ENCODE measurements at regions not wholly inside any gene's neighbourhood (a gene's known extent, or its start where the extent isn't known, plus 50 kb on each side); places are given as distances from the start of the nearest gene placed in this dataset.

GRCh38 chr4:138604556-138604955 is 362.4 kb upstream of the SLC7A11 start:
- no peaks in the 10 kb centered on the region for H3K36me3 ChIP-seq
- 68 to 75% methylated on average over 2 of the region's 2 CpGs for WGBS, 2 donors
- TF ChIP-seq EP300 (IDR thresholded peaks at IDR 0.05) (no peak), CTCF (IDR thresholded peaks at IDR 0.05) (no peak), POLR2A (IDR thresholded peaks at IDR 0.05) (no peak)
- DNase-seq (ENCODE audit: low spot score in 2 of 2) = no peak
- no peak overlapping the region for H3K4me3 ChIP-seq
- H3K27me3 ChIP-seq = no peaks in the 10 kb centered on the region
- H3K9me3 ChIP-seq = peaks cover 0 to 8% (median 0%) of the 10 kb centered on the region in 4 donors
- no peaks in the 10 kb centered on the region for H3K4me1 ChIP-seq
- H3K27ac ChIP-seq = no peak overlapping the region

- Histone ChIP-seq H3K4me1 (no peaks in the 10 kb centered on the region), H3K27me3 (no peaks in the 10 kb centered on the region), H3K9me3 (peaks cover 0 to 8% (median 0%) of the 10 kb centered on the region in 4 donors), H3K27ac (no peak overlapping the region), H3K36me3 (no peaks in the 10 kb centered on the region), H3K4me3 (no peak overlapping the region)
- 50 to 72% methylated on average over 2 of the region's 2 CpGs for WGBS, 2 donors
- TF ChIP-seq POLR2A (IDR thresholded peaks at IDR 0.05) (no peak), EP300 (IDR thresholded peaks at IDR 0.05) (no peak), CTCF (IDR thresholded peaks at IDR 0.05) (no peak)
- no peak for DNase-seq (ENCODE audit: low spot score in 2 of 2)
These were observed 360.5 kb upstream of the SLC7A11 start for GRCh38 chr4:138602664-138603063.

- no peak overlapping the region for H3K4me3 ChIP-seq
- no peaks in the 10 kb centered on the region for H3K36me3 ChIP-seq
- peaks cover 0 to 4% (median 0%) of the 10 kb centered on the region in 4 donors for H3K9me3 ChIP-seq
- no peaks in the 10 kb centered on the region for H3K27me3 ChIP-seq
- 82 to 84% methylated on average over 4 of the region's 4 CpGs for WGBS, 2 donors
- TF ChIP-seq POLR2A (IDR thresholded peaks at IDR 0.05) (no peak), EP300 (IDR thresholded peaks at IDR 0.05) (no peak), CTCF (IDR thresholded peaks at IDR 0.05) (no peak)
- no peak for DNase-seq (ENCODE audit: low spot score in 2 of 2)
- H3K4me1 ChIP-seq = peaks cover 0 to 3% (median 0%) of the 10 kb centered on the region in 4 donors
- no peak overlapping the region for H3K27ac ChIP-seq
These were observed 357.8 kb upstream of the SLC7A11 start for GRCh38 chr4:138599965-138600364.

GRCh38 chr4:138598226-138598625 is 356.1 kb upstream of the SLC7A11 start:
- Histone ChIP-seq H3K27me3 (no peaks in the 10 kb centered on the region), H3K4me3 (no peak overlapping the region), H3K9me3 (peaks cover 0 to 4% (median 0%) of the 10 kb centered on the region in 4 donors), H3K36me3 (no peaks in the 10 kb centered on the region), H3K4me1 (peaks cover 0 to 3% (median 0%) of the 10 kb centered on the region in 4 donors), H3K27ac (no peak overlapping the region)
- no peak for DNase-seq (ENCODE audit: low spot score in 2 of 2)
- 36 to 41% methylated on average over 3 of the region's 3 CpGs for WGBS, 2 donors
- TF ChIP-seq POLR2A (IDR thresholded peaks at IDR 0.05) = no peak
- TF ChIP-seq CTCF (IDR thresholded peaks at IDR 0.05) = no peak

GRCh38 chr4:138596896-138597295 is 354.7 kb upstream of the SLC7A11 start:
- WGBS, 2 donors = 54 to 61% methylated on average over 2 of the region's 2 CpGs
- no peak for DNase-seq (ENCODE audit: low spot score in 2 of 2)
- Histone ChIP-seq H3K36me3 (no peaks in the 10 kb centered on the region), H3K27ac (no peak overlapping the region), H3K27me3 (no peaks in the 10 kb centered on the region), H3K4me1 (peaks cover 0 to 3% (median 0%) of the 10 kb centered on the region in 4 donors), H3K9me3 (peaks cover 0 to 4% (median 0%) of the 10 kb centered on the region in 4 donors), H3K4me3 (no peak overlapping the region)
- TF ChIP-seq POLR2A (IDR thresholded peaks at IDR 0.05) (no peak), EP300 (IDR thresholded peaks at IDR 0.05) (no peak), CTCF (IDR thresholded peaks at IDR 0.05) (no peak)
